Right lung (tissue), 2 donors: ENCODE measurements at regions not wholly inside any gene's neighbourhood (a gene's known extent, or its start where the extent isn't known, plus 50 kb on each side); places are given as distances from the start of the nearest gene placed in this dataset.
A peak's percentile ranks its signal among the peaks of the same experiment; 100 is the strongest.

Source experiments
- DNase-seq, 2 donors: peaks; one replicate each; pipeline ENCODE4 v3.0.0-alpha.2; 2013

GRCh38 chr6:4295783-4296155 is 160.4 kb upstream of the ECI2 start:
- no peak for DNase-seq

GRCh38 chr6:4295058-4295782 is 159.8 kb upstream of the ECI2 start:
- no peak for DNase-seq

DNA sequence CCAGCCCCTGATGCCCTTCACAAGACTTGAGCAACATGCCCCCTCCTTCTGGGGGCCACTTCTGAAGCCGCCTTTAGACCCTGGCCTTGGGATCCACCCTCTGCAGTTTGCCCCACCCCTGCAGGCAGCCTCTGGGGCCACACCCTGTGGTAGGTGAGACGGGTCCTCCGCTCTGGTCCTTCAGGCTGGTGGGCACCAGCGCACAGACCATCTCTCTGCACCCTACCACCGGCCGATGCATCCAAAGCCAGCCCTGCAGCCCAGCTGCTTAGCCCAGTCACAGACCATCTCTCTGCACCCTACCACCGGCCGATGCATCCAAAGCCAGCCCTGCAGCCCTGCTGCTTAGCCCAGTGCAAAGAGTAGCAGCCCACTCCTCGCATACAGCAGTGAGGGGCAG is 159.3 kb upstream of the ECI2 start:
- no peak for DNase-seq

DNA sequence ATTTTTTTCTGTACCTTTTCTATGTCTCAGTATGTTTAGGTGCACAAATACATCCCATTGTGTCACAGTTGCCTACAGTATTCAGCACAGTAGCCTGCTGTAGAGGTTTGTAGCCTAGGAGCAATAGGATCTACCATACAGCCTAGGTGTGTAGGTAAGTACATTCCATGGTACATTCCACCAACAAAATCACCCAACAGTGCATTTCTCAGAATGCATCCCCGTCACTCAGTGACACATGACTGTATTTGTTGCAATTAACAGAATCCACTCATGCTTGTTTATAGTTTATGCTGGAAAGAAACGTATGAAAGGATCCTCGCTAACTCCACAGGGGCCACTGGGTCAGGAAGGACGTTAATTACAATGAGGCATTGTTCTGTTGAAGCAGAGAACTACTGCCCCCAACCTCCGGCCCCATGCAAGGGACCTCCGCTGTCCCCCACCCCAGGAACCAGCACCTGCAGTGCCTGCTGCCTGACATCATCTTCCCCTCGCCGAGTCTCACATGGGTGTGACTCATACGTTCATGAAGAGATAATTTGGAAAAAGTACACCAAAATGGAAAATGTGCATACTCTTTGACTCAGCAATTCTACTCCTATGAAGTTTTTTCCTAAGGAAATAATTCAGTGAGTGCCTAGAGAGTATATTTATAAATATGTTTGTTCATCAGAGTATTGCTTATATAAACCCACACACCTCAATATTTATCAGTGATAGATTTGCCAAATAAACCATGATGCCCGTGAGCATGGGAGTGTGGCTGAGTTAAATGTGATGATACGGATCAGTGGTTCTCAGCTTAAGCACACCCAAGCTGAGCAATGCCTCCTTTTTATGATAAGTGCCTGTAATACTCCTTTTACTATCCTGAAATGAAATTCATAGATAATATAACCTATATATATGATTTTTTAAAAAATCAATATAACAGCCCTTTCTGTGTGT is 156.4 kb upstream of the ECI2 start:
- no peak for DNase-seq

DNA sequence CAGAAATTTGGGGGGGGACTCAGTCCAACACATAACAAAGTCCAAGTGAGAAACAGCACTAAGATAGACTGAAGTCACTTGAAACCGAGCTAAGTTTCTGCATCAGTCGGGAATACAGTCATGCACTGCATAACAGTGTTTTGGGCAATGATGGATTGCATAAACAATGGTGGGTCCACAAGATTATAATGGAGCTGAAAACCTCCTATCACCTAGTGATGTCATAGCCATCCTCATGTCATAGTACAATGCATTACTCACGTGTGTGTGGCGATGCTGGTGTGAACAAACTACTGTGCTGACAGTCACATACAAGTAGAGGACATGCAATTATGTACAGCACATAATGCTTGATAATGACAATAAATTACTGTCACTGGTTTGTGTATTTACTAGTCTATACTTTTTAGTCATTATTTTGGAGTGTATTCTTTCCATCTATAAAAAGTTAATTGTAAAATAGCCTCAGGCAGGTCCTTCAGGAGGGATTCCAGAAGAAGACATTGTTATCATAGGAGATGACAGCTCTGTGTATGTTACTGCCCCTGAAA is 154.5 kb upstream of the ECI2 start:
- DNase-seq = no peak

DNA sequence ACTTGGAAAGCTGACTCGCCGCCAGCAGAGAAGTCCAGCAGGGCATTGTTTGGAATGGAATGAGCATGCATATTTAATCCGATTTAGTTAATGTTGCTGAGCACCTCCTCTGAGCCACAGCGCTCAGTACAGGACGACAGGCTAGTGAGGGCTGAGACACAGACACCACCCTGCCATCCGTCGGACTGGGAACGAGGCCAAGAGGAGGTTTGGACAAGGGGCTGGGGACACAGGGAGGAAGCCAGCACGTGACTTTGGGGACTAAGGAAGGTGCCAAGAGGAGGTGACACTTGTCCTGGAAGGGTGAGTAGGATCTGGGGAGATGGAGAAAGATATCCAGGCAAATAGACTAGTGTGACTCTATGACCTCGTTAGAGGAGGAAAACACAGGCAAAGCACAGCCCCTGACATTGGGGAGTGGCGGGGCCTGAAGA is 152.5 kb upstream of the ECI2 start:
- no peak for DNase-seq

DNA sequence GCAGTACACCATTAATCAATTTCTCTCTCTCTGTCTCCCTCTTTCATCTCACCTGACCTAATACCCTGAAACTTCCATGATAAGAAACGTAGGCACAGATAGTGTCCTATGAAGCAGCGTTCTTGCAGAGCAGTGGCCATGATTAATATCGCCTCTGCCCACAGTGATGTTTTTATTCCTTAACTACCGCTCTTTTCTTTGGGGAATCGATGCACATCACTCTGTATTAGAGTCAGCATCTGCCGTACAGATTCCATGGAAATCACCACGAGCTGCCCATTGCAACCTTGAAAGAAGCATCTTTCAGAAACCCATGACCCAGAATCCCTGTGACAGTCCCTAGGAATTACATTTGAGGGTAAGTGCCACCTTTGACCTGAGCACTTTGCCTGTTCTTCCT is 152.0 kb upstream of the ECI2 start:
- DNase-seq = no peak

- DNase-seq = no peak
Observed at GRCh38 chr6:4282926-4283325, 147.6 kb upstream of the ECI2 start.

GRCh38 chr6:4281341-4282293 is 146.2 kb upstream of the ECI2 start:
- DNase-seq = peak; percentile 47 to 52

DNA sequence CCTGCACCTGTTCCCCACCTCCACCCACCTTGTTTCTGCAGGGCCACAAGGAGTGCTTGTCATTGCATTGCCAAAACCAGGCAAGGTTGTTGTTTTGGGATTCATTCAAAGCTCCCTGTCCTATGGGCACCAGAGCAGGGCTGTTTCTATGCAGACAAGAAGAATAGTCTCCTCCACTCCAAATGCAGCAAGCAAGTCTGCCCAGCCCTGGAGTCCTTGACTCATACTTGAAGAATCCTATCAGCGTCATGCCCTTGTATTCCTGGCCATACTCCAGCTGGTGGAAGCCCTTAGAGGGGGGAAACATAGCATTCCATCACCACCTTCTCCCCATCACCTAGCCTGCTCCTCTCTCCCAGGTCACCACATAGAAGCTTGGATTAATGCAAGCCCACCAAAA is 145.3 kb upstream of the ECI2 start:
- peak in 1 of 2 donors; percentile 14 for DNase-seq

DNA sequence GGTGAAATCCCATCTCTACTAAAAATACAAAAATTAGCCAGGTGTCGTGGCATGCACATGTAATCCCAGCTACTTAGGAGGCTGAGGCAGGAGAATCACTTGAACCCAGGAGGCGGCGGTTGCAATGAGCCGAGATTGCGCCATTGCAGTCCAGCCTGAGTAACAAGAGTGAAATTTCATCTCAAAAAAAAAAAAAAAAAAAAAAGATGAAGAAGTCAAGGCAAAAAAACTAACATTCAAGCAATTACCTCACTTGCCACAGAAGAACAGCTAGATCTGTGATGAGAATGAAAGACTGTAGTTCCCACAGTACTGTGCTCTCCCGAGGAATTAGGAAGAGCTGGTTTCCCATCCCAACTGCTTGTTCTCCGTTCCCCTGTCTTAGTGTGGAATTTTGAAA is 144.7 kb upstream of the ECI2 start:
- DNase-seq = no peak

DNA sequence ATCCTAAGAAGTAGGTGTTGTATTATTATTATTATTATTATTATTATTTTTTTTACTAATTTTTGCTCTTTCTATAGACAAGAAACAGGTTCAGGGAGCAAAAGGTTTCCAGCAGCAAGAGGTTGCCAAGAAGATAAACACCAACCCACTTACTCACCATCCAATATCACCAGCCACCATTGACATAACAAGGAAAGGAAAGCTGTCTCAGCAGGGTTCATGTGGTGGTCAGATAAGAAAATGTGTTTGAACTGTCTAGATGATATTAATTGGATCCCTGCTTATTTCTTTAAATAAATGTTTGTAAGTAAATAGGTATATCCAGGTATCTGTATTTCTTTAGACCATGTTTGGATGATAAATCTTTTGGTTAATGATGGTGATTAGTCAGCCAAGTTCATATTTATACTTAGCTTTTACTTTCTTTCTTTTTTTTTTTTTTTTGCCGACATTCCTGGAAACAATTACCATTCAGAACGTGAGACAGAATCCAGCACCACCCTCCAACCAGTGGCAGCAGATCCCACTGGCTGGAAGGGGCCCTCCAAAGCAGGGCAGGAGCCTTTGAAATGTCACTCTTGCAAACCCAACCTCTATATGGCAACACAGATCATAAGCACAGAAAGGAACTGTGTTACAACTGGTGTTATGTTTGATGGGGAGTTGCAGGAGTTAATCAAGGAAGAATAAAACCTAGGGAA is 139.2 kb upstream of the ECI2 start:
- no peak for DNase-seq

DNA sequence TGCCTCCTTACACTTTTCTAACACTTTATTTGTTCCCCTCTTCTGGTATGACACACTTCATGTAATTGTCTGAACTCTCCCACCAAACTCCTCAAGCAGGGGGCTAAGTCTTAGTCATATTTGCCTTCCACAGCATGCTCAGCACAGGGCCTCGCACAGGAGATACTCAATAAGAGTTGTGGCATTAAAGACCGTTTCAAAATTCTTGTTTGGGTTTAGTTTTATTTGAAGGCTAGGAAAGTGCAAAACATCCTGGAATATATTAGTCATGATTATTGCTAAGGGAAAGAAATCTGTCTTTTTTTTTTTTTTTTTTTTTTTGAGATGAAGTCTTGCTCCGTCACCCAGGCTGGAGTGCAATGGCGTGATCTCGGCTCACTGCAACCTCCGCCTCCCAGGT is 137.6 kb upstream of the ECI2 start:
- DNase-seq = no peak

DNA sequence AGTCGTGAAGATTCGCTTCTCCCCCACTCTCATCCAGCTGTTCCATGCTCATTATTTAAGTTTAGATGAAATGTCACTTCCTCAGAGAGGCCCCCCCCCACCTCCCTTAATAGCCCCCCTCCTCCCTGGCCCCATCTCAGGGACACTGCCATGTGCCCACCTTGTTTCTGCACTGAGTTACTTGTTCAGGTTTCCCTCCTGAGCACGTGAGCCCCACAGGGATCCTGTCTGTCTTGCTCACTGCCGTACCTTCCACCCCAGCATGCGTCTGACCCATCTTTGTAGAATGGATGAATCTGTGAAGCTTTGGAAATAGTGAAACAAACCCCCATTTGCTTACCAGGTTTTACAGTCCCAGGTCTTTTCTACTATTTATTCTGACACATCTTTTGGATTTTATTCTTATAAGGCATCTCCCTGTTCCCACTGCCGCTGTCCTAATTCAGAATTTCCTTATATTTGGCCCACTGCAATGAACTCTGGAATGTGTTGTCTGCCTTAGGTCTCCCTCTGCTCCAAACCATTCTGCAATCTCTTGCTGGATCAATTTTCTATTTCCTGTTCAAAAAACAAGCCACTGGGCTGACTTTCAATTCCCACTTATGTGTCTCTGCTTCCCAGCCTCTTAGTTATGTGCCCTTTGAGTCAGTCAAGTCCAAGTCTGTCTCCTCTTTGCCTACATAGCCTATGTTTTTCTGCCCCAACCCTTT is 136.5 kb upstream of the ECI2 start:
- DNase-seq = no peak

GRCh38 chr6:4270776-4271175 is 135.4 kb upstream of the ECI2 start:
- DNase-seq = no peak

- DNase-seq = no peak
Observed at GRCh38 chr6:4270001-4270400, 134.6 kb upstream of the ECI2 start.

DNA sequence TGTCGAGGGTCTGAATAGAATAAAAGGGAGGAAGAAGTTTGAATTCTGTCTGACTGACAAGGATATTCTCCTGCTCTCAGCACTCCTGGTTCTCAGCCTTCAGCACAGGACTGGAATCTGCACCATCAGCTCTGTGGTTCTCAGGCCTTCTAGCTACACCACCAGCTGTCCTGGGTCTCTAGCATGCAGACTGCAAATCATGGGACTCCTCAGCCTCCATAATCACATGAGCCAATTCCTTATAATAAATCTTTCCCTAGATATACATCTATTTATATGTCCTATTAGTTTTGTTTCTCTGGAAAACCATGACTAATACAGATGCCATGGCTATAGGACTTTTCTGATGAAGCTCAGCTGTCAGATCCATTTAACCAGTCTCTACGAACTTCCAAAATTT is 132.8 kb upstream of the ECI2 start:
- DNase-seq = no peak

- DNase-seq = no peak
Observed at GRCh38 chr6:4265740-4266139, 130.4 kb upstream of the ECI2 start.

GRCh38 chr6:4264601-4265000 is 129.2 kb upstream of the ECI2 start:
- DNase-seq = no peak

DNA sequence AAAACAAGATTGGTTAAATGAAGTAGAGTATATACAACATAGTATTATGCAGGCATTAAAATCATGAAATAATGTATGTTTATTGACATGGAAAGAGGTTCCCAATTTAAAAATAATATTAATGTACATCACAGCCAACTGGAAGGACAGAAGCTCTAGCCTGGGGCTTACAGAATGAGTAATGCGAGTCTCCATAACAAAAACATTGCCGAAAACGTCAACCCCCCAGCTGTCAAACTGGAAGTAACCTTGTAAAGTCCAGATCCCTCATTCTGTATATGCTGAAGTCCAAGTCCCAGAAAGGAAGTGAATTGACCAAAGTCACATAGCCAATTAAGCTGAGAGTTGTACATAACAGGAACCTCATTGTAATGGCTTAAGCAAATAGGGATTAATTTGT is 128.7 kb upstream of the ECI2 start:
- DNase-seq = no peak
